SU-DHL-6 (cell line): ENCODE measurements at regions not wholly inside any gene's neighbourhood (a gene's known extent, or its start where the extent isn't known, plus 50 kb on each side); places are given as distances from the start of the nearest gene placed in this dataset.

Experiments
- H2AFZ ChIP-seq: fragments of 200-600 bp; sonication (generic); 2 replicates; pipeline ENCODE4 v1.6.1; 2014; ENCODE audit warnings: low read depth, mild to moderate bottlenecking, moderate library complexity, mixed read lengths, antibody characterized with exemption, low read length; ENCODE audit not compliant: severe bottlenecking
- H3F3A ChIP-seq: fragments of 200-600 bp; shearing (Covaris generic); 2 replicates; pipeline ENCODE4 v1.6.0; 2016; ENCODE audit warnings: antibody characterized with exemption, mild to moderate bottlenecking; ENCODE audit not compliant: insufficient read depth
- H3K27ac ChIP-seq: fragments of 200-600 bp; sonication (generic); 2 replicates; pipeline ENCODE4 v1.5.1; 2016; ENCODE audit warnings: low read depth, mild to moderate bottlenecking, low read length, moderate library complexity, mixed read lengths
- H3K27me3 ChIP-seq: fragments of 200-600 bp; sonication (generic), shearing (Covaris generic); 2 replicates; pipeline ENCODE4 v1.6.0; 2014; ENCODE audit warnings: mild to moderate bottlenecking, low read length
- H3K36me3 ChIP-seq: fragments of 200-600 bp; sonication (generic); 2 replicates; pipeline ENCODE4 v1.6.1; 2014; ENCODE audit warnings: mild to moderate bottlenecking, low read length, mixed read lengths
- H3K4me2 ChIP-seq: fragments of 300-600, 200-600 bp; shearing (Covaris generic), sonication (generic); 2 replicates; pipeline ENCODE4 v1.6.0; 2014; ENCODE audit warnings: low read length, low read depth, mild to moderate bottlenecking; ENCODE audit not compliant: poor library complexity, severe bottlenecking
- H3K4me3 ChIP-seq: fragments of 200-600 bp; sonication (generic); 2 replicates; pipeline ENCODE4 v1.5.1; 2014; ENCODE audit warnings: antibody characterized with exemption, low read length, mild to moderate bottlenecking, mixed read lengths; ENCODE audit not compliant: insufficient read depth, poor library complexity, severe bottlenecking
- H3K79me2 ChIP-seq: fragments of 200-600 bp; sonication (generic); 2 replicates; pipeline ENCODE4 v1.6.1; 2014; ENCODE audit warnings: mild to moderate bottlenecking, low read length, moderate library complexity; ENCODE audit not compliant: insufficient read depth
- H3K9ac ChIP-seq: fragments of 200-600 bp; sonication (generic); 2 replicates; pipeline ENCODE4 v1.7.0; 2014; ENCODE audit warnings: mild to moderate bottlenecking, low read length
- H3K9me2 ChIP-seq: fragments of 200-600 bp; sonication (generic); replicated peaks from 2 replicates; pipeline ENCODE4 v1.6.1; 2014; ENCODE audit warnings: low read length; ENCODE audit not compliant: insufficient read depth
- H3K9me3 ChIP-seq: fragments of 200-600 bp; sonication (generic); 2 replicates; pipeline ENCODE4 v1.6.1; 2014; ENCODE audit warnings: low read length, mixed read lengths; ENCODE audit not compliant: insufficient read depth
- H4K20me1 ChIP-seq: fragments of 200-600 bp; sonication (generic); 2 replicates; pipeline ENCODE4 v1.6.1; 2014; ENCODE audit warnings: low read depth, mild to moderate bottlenecking, antibody characterized with exemption, low read length, moderate library complexity, mixed read lengths
- CTCF ChIP-seq: fragments of 200-600 bp; sonication (generic); IDR thresholded peaks from one replicate; pipeline ENCODE4 v1.5.1; 2017; ENCODE audit warnings: antibody characterized with exemption, mild to moderate bottlenecking, low read length, moderate library complexity; ENCODE audit not compliant: insufficient read depth, poor library complexity, severe bottlenecking
- EZH2phosphoT487 ChIP-seq: fragments of 200-600 bp; sonication (generic), shearing (Covaris generic); conservative IDR thresholded peaks from 2 replicates; pipeline ENCODE4 v1.6.1; 2018; ENCODE audit warnings: mild to moderate bottlenecking, antibody characterized with exemption, low read length, moderate library complexity, mixed read lengths

- H3K4me2 ChIP-seq: no peak overlapping the region
- H3K9me2 ChIP-seq: no peaks in the 10 kb centered on the region
- H3K9ac ChIP-seq: no peak overlapping the region
- no peak overlapping the region for H2AFZ ChIP-seq
- no peaks in the 10 kb centered on the region for H3F3A ChIP-seq
- no peaks in the 10 kb centered on the region for H3K9me3 ChIP-seq
- H4K20me1 ChIP-seq: no peaks in the 10 kb centered on the region
- H3K27ac ChIP-seq: no peak overlapping the region
- H3K36me3 ChIP-seq: no peaks in the 10 kb centered on the region; the same call in 1 of the 2 replicates
- no peaks in the 10 kb centered on the region for H3K79me2 ChIP-seq
- TF ChIP-seq EZH2phosphoT487 (no peak), CTCF (no peak)
- no peaks in the 10 kb centered on the region for H3K27me3 ChIP-seq
- H3K4me3 ChIP-seq: no peak overlapping the region
Observed at GRCh38 chr16:50866806-50867205, 124.9 kb downstream of the CYLD start.

- no peak overlapping the region for H3K9ac ChIP-seq
- no peaks in the 10 kb centered on the region for H4K20me1 ChIP-seq
- H3K9me2 ChIP-seq: no peaks in the 10 kb centered on the region
- H3F3A ChIP-seq: no peaks in the 10 kb centered on the region
- H3K27ac ChIP-seq: no peak overlapping the region
- H2AFZ ChIP-seq: no peak overlapping the region
- TF ChIP-seq CTCF: no peak
- no peak for TF ChIP-seq EZH2phosphoT487
- H3K4me2 ChIP-seq: no peak overlapping the region
- no peaks in the 10 kb centered on the region for H3K79me2 ChIP-seq
- no peaks in the 10 kb centered on the region for H3K27me3 ChIP-seq
- no peaks in the 10 kb centered on the region for H3K9me3 ChIP-seq
- no peaks in the 10 kb centered on the region for H3K36me3 ChIP-seq
- no peak overlapping the region for H3K4me3 ChIP-seq
Observed at GRCh38 chr16:50864386-50864785, 122.5 kb downstream of the CYLD start.

- no peak overlapping the region for H3K27ac ChIP-seq
- no peaks in the 10 kb centered on the region for H3K79me2 ChIP-seq
- H4K20me1 ChIP-seq: no peaks in the 10 kb centered on the region
- no peak overlapping the region for H2AFZ ChIP-seq
- TF ChIP-seq CTCF: no peak
- no peak for TF ChIP-seq EZH2phosphoT487
- no peak overlapping the region for H3K9ac ChIP-seq
- no peaks in the 10 kb centered on the region for H3K9me2 ChIP-seq
- no peak overlapping the region for H3K4me2 ChIP-seq
- H3K27me3 ChIP-seq: no peaks in the 10 kb centered on the region
- H3K9me3 ChIP-seq: no peaks in the 10 kb centered on the region
- no peaks in the 10 kb centered on the region for H3F3A ChIP-seq
- H3K36me3 ChIP-seq: no peaks in the 10 kb centered on the region
- H3K4me3 ChIP-seq: no peak overlapping the region
Observed at GRCh38 chr16:50863644-50864144, 121.8 kb downstream of the CYLD start.
